Small intestine (tissue), 7 donors: ENCODE measurements at regions not wholly inside any gene's neighbourhood (a gene's known extent, or its start where the extent isn't known, plus 50 kb on each side); places are given as distances from the start of the nearest gene placed in this dataset.

ENCODE experiments used
- DNase-seq, 2 donors: peaks; one replicate each; pipeline versions ENCODE4 v3.0.0 to v3.0.0-alpha.2; 2013
- FAIRE-seq: peaks from 2 replicates; lab custom pipeline; 2012; peaks lifted over from hg19 to GRCh38; lab: Jason Lieb, UNC
- H3K27ac ChIP-seq, 3 donors: one replicate each; pipeline ENCODE4 v1.5.1; 2013; ENCODE audit warnings: low read length in 2 of 3, mild to moderate bottlenecking in 2 of 3, control low read depth in 1 of 3, inconsistent platforms in 1 of 3, low read depth in 1 of 3, moderate library complexity in 1 of 3
- H3K27me3 ChIP-seq, 3 donors: one replicate each; pipeline ENCODE4 v1.6.1; 2013; ENCODE audit warnings: low read length in 3 of 3, inconsistent platforms in 1 of 3; ENCODE audit not compliant: control insufficient read depth in 3 of 3, insufficient read depth in 3 of 3
- H3K36me3 ChIP-seq, 3 donors: one replicate each; pipeline ENCODE4 v1.6.1; 2013; ENCODE audit warnings: low read length in 3 of 3, inconsistent platforms in 1 of 3, low read depth in 1 of 3, mild to moderate bottlenecking in 1 of 3, moderate library complexity in 1 of 3; ENCODE audit not compliant: control insufficient read depth in 3 of 3, insufficient read depth in 2 of 3
- H3K4me1 ChIP-seq, 3 donors: one replicate each; pipeline ENCODE4 v1.6.1; 2013; ENCODE audit warnings: low read length in 2 of 3, inconsistent platforms in 1 of 3, low read depth in 1 of 3, mild to moderate bottlenecking in 1 of 3, moderate library complexity in 1 of 3; ENCODE audit not compliant: control insufficient read depth in 3 of 3, insufficient read depth in 2 of 3
- H3K4me3 ChIP-seq, 3 donors: one replicate each; pipeline ENCODE4 v1.5.1; 2013; ENCODE audit warnings: low read length in 3 of 3, control low read depth in 1 of 3, inconsistent platforms in 1 of 3, low read depth in 1 of 3, mild to moderate bottlenecking in 1 of 3, moderate library complexity in 1 of 3
- H3K9me3 ChIP-seq, 2 donors: one replicate each; pipeline ENCODE4 v1.6.1; 2013; ENCODE audit warnings: low read depth in 1 of 2, low read length in 1 of 2; ENCODE audit not compliant: control insufficient read depth in 2 of 2, insufficient read depth in 1 of 2
- WGBS, 3 donors: extraction: QIAGEN DNeasy Blood & Tissue Kit; methylation state at CpG; one replicate each; pipeline ENCODE4 v1.1.7; 2013; 5-methylcytosine and 5-hydroxymethylcytosine counted together
- donor health status: healthy with polysubstance abuse.
- donor health status: control.
- donor health status: control.
- donor health status: Bipolar disorder and iron deficiency.
- donor health status: healthy.

- 51 to 59% (median 54%) methylated on average over 3 of the region's 3 CpGs for WGBS, 3 donors
- no peak for FAIRE-seq
- Histone ChIP-seq H3K9me3 (no peaks in the 10 kb centered on the region), H3K27ac (no peak overlapping the region), H3K36me3 (no peaks in the 10 kb centered on the region), H3K4me3 (no peak overlapping the region), H3K27me3 (no peaks in the 10 kb centered on the region), H3K4me1 (no peaks in the 10 kb centered on the region)
- DNase-seq, result peak in 1 of 2 donors; percentile 2
Measured at GRCh38 chr6:115783402-115784061, 277.2 kb downstream of the FRK start.

DNA sequence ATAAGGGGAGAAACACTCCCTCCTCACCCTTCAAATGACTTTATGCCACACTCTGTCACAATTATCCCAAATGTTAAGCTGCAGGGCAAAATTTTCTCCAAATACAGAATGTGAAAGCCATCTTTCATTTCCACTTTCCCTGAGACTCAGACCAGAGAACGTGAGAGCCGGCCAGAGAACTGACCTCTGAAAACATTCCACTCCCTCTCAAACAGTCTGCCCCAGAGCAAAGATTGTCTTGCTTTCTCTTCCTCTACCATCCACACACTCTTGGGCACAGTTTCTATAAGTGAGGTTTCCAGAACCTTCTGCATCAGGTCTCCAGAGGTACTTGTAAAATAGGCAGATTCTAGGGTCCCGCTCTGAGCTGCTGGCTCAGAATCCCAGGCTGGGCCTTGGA is 278.1 kb downstream of the FRK start:
- H3K4me1 ChIP-seq, result no peaks in the 10 kb centered on the region
- H3K27ac ChIP-seq, result no peak overlapping the region
- H3K27me3 ChIP-seq, result no peaks in the 10 kb centered on the region
- no peaks in the 10 kb centered on the region for H3K9me3 ChIP-seq
- no peaks in the 10 kb centered on the region for H3K36me3 ChIP-seq
- FAIRE-seq, result no peak
- 68 to 87% (median 77%) methylated on average over 3 of the region's 3 CpGs for WGBS, 3 donors
- H3K4me3 ChIP-seq, result no peak overlapping the region
- DNase-seq, result no peak

DNA sequence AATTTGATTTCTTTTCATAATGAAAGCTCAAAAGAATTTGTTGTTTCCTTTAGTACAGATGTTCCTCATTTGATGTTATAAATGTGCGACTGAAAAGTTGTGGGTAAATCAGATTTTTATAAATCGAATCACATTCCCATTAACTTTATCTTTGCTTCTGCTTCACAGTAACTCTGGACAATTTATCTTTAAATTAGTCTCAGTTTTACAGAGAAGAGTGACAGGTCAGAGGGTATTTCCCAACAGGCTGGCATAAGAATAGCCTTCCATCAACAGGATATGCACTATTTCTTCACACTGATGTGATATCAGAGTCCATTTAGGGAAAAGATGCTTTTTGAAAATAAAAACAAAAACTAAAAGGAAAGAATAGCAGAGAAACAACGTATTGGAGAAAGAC is 286.9 kb downstream of the FRK start:
- DNase-seq (no peak), FAIRE-seq (no peak)
- H3K4me1 ChIP-seq, result no peaks in the 10 kb centered on the region
- no peaks in the 10 kb centered on the region for H3K9me3 ChIP-seq
- H3K27ac ChIP-seq, result no peak overlapping the region
- no peaks in the 10 kb centered on the region for H3K36me3 ChIP-seq
- no peak overlapping the region for H3K4me3 ChIP-seq
- 42 to 57% (median 43%) methylated on average over 3 of the region's 3 CpGs for WGBS, 3 donors
- no peaks in the 10 kb centered on the region for H3K27me3 ChIP-seq

- Histone ChIP-seq H3K27me3 (no peaks in the 10 kb centered on the region), H3K36me3 (no peaks in the 10 kb centered on the region), H3K9me3 (no peaks in the 10 kb centered on the region), H3K4me3 (no peak overlapping the region), H3K27ac (no peak overlapping the region), H3K4me1 (no peaks in the 10 kb centered on the region)
- WGBS, 3 donors, result 82 to 85% (median 82%) methylated on average over 7 of the region's 7 CpGs
- no peak for DNase-seq
- no peak for FAIRE-seq
Measured at GRCh38 chr6:115770851-115771250, 289.8 kb downstream of the FRK start.

- no peaks in the 10 kb centered on the region for H3K36me3 ChIP-seq
- no peak overlapping the region for H3K4me3 ChIP-seq
- no peak for FAIRE-seq
- no peaks in the 10 kb centered on the region for H3K4me1 ChIP-seq
- H3K27ac ChIP-seq, result no peak overlapping the region
- no peaks in the 10 kb centered on the region for H3K9me3 ChIP-seq
- no peak for DNase-seq
- H3K27me3 ChIP-seq, result no peaks in the 10 kb centered on the region
Measured at GRCh38 chr6:115768500-115768899, 292.2 kb downstream of the FRK start.

DNA sequence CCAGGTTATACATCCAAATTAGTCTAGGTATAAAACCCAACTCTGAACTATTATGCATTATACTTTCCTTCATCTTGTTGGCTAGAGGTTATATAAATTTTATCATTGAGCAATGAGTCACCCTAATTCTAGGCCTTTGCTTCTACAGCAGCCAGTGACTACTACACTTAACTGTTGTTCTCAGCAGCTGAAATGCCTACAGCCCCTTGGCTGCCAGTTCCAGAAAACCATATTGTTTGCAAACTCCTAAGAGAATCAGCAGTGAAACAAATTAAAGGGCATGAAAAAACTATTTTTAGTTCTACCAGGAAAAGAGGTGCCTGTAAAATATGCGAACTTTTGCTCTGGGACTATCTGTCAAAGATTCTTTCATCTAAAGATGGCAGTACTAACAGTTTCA is 292.8 kb downstream of the FRK start:
- DNase-seq (no peak), FAIRE-seq (no peak)
- Histone ChIP-seq H3K27ac (no peak overlapping the region), H3K9me3 (no peaks in the 10 kb centered on the region), H3K27me3 (no peaks in the 10 kb centered on the region), H3K36me3 (no peaks in the 10 kb centered on the region), H3K4me3 (no peak overlapping the region), H3K4me1 (no peaks in the 10 kb centered on the region)
- 78 to 83% (median 80%) methylated on average over 1 of the region's 1 CpG for WGBS, 3 donors

GRCh38 chr6:115766745-115767462 is 293.8 kb downstream of the FRK start:
- FAIRE-seq, result no peak
- Histone ChIP-seq H3K27ac (no peak overlapping the region), H3K9me3 (no peaks in the 10 kb centered on the region), H3K36me3 (no peaks in the 10 kb centered on the region), H3K4me3 (no peak overlapping the region), H3K27me3 (no peaks in the 10 kb centered on the region), H3K4me1 (no peaks in the 10 kb centered on the region)
- no peak for DNase-seq
- WGBS, 3 donors, result 80 to 87% (median 81%) methylated on average over 5 of the region's 5 CpGs

GRCh38 chr6:115765966-115766365 is 294.7 kb downstream of the FRK start:
- Histone ChIP-seq H3K27ac (no peak overlapping the region), H3K36me3 (no peaks in the 10 kb centered on the region), H3K27me3 (no peaks in the 10 kb centered on the region), H3K4me1 (no peaks in the 10 kb centered on the region), H3K4me3 (no peak overlapping the region), H3K9me3 (no peaks in the 10 kb centered on the region)
- no peak for DNase-seq
- WGBS, 3 donors, result 81 to 89% (median 84%) methylated on average over 4 of the region's 4 CpGs
- FAIRE-seq, result no peak
